SK-N-SH (cell line): ENCODE measurements at regions not wholly inside any gene's neighbourhood (a gene's known extent, or its start where the extent isn't known, plus 50 kb on each side); places are given as distances from the start of the nearest gene placed in this dataset.

Experiments
- CTCF ChIA-PET: fragments of 300-600, 350-600 bp; formaldehyde crosslinking; extraction: SDS; loops from one replicate; lab custom pipeline; 2021; lab: Yijun Ruan, JAX
- POLR2A ChIA-PET: fragments of 350-600 bp; sonication (Branson Sonifier 250); formaldehyde crosslinking; extraction: SDS; loops from one replicate; lab custom pipeline; 2020; ENCODE audit warnings: antibody characterized with exemption, inconsistent platforms; lab: Yijun Ruan, JAX
- DNase-seq: peaks from one replicate; pipeline ENCODE4 v3.0.0; 2012
- H2AFZ ChIP-seq: fragments of 200-600 bp; sonication (generic); 2 replicates; pipeline ENCODE4 v1.8.1; 2016; ENCODE audit warnings: antibody characterized with exemption, mild to moderate bottlenecking, low read depth
- H3F3A ChIP-seq: fragments of 200-600 bp; sonication (generic); replicated peaks from 2 replicates; pipeline ENCODE3; 2016; ENCODE audit warnings: antibody characterized with exemption, mild to moderate bottlenecking; ENCODE audit not compliant: insufficient read depth
- H3K27ac ChIP-seq, 2 experiments: fragments of 200-500 bp in 1 of 2; fragments of 200-600 bp in 1 of 2; sonication (Bioruptor generic) in 1 of 2; sonication (generic), shearing (Covaris generic) in 1 of 2; 2 replicates each; pipeline versions ENCODE4 v1.5.1 to v1.6.1; 2014 to 2016; ENCODE audit warnings: low read depth in 2 of 2, inconsistent platforms in 1 of 2, low read length in 1 of 2, mild to moderate bottlenecking in 1 of 2, mixed read lengths in 1 of 2
- H3K27me3 ChIP-seq: fragments of 200-600 bp; sonication (generic), shearing (Covaris generic); 2 replicates; pipeline ENCODE4 v1.6.1; 2016; ENCODE audit warnings: mixed run types; ENCODE audit not compliant: insufficient read depth
- H3K36me3 ChIP-seq, 2 experiments: fragments of 200-500 bp in 1 of 2; fragments of 200-600 bp in 1 of 2; sonication (Bioruptor generic) in 1 of 2; sonication (generic) in 1 of 2; replicated peaks in 1 of 2; 2 replicates each; pipeline versions ENCODE3 to v1.5.1; 2014 to 2016; ENCODE audit warnings: low read length in 1 of 2, mild to moderate bottlenecking in 1 of 2; ENCODE audit not compliant: insufficient read depth in 2 of 2, control insufficient read depth in 1 of 2
- H3K4me1 ChIP-seq, 2 experiments: fragments of 200-500 bp in 1 of 2; fragments of 200-600 bp in 1 of 2; sonication (Bioruptor generic) in 1 of 2; sonication (generic), shearing (Covaris generic) in 1 of 2; 2 replicates each; pipeline versions ENCODE4 v1.5.1 to v1.6.1; 2014 to 2016; ENCODE audit warnings: low read depth in 1 of 2, low read length in 1 of 2, mixed run types in 1 of 2; ENCODE audit not compliant: insufficient read depth in 2 of 2, control insufficient read depth in 1 of 2
- H3K4me2 ChIP-seq: fragments of 200-600 bp; sonication (generic), shearing (Covaris generic); 2 replicates; pipeline ENCODE4 v1.6.1; 2017; ENCODE audit warnings: mixed run types
- H3K4me3 ChIP-seq, 2 experiments: fragments of 200-500 bp in 1 of 2; fragments of 200-600 bp in 1 of 2; sonication (Bioruptor generic) in 1 of 2; sonication (generic), shearing (Covaris generic) in 1 of 2; 2 replicates each; pipeline versions ENCODE4 v1.5.1 to v1.8.1; 2014 to 2016; ENCODE audit warnings: low read depth in 2 of 2, inconsistent platforms in 1 of 2, low read length in 1 of 2, mild to moderate bottlenecking in 1 of 2, mixed read lengths in 1 of 2, moderate library complexity in 1 of 2
- H3K79me2 ChIP-seq: fragments of 200-600 bp; sonication (generic); 2 replicates; pipeline ENCODE4 v1.8.1; 2017; ENCODE audit warnings: mild to moderate bottlenecking; ENCODE audit not compliant: insufficient read depth
- H3K9ac ChIP-seq: fragments of 200-600 bp; sonication (generic); 2 replicates; pipeline ENCODE4 v1.6.1; 2017; ENCODE audit warnings: mixed run types
- H3K9me2 ChIP-seq: fragments of 200-600 bp; sonication (generic); 2 replicates; pipeline ENCODE4 v1.6.1; 2017; ENCODE audit warnings: mixed run types
- H3K9me3 ChIP-seq: fragments of 200-600 bp; sonication (generic); 2 replicates; pipeline ENCODE4 v1.6.1; 2017; ENCODE audit warnings: mixed run types, mild to moderate bottlenecking, moderate library complexity
- H4K20me1 ChIP-seq: fragments of 200-600 bp; sonication (generic); 2 replicates; pipeline ENCODE4 v1.6.1; 2017; ENCODE audit warnings: mild to moderate bottlenecking, mixed run types; ENCODE audit not compliant: insufficient read depth
- CHD2 ChIP-seq: fragments of 150-350 bp; IDR thresholded peaks from 2 replicates; pipeline ENCODE4 v1.6.1; 2018; ENCODE audit warnings: low read length; ENCODE audit not compliant: partially characterized antibody
- RXRA ChIP-seq: IDR thresholded peaks from 2 replicates; pipeline ENCODE4 v1.4.0; 2012; ENCODE audit warnings: low read depth, mild to moderate bottlenecking, borderline replicate concordance
- TEAD4 ChIP-seq: IDR thresholded peaks from 2 replicates; pipeline ENCODE4 v1.4.0; 2012; ENCODE audit warnings: mild to moderate bottlenecking, borderline replicate concordance; ENCODE audit not compliant: insufficient read depth
- WGBS: methylation state at CpG from one replicate; pipeline ENCODE4 v1.1.6; 2017; ENCODE audit warnings: low lambda C conversion rate; 5-methylcytosine and 5-hydroxymethylcytosine counted together
- TF ChIP-seq, protein P1 (sequence below): IDR thresholded peaks from 2 replicates; pipeline ENCODE4 v1.4.0; 2012; ENCODE audit warnings: low read depth, borderline replicate concordance
- TF ChIP-seq, protein P2 (sequence below): fragments of 200-600 bp; sonication (generic); IDR thresholded peaks from 2 replicates; pipeline ENCODE4 v1.6.1; 2017; ENCODE audit warnings: antibody characterized with exemption, mild to moderate bottlenecking, moderate library complexity

DNA sequence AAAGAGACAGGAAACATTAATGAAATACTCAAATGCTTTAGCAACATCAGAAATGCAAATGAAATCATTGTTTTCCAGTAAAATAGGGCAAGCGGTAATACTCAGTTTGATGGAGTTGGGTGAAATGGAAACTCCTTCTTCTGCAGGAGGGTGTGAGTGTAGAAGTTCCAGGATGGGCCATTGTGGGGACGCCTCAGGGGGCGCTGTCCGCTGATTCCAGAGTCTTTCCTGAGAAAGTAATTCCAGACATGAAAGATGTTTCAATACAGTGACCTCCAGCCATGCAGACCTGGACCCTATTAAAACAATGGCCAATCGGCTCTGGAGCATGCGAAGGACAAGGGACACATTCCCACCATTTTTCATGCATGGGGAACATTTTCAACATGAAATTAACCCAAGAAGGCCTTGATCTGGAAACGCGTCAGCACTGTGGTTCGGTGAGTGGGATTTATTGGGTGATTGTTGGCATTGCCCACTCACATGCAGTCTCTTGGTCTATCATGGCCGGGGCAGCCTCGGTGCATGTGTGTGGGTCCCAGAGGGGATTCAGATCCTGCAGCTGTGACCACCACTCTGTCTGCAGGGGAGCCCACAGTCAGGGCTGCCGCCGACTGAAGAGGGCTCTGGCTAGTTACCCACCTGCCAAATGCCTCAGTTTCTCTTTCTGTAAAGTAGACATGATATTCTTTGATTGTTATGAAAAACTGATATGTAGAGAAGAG is 132.6 kb upstream of the IRX4 start:
- Histone ChIP-seq H3K4me2 (no peak overlapping the region), H3K9me3 (no peaks in the 10 kb centered on the region), H4K20me1 (no peaks in the 10 kb centered on the region), H3K9ac (no peak overlapping the region), H3K9me2 (no peaks in the 10 kb centered on the region), H3K4me1 (no peaks in the 10 kb centered on the region), H3K27me3 (peaks cover 47% of the 10 kb centered on the region; the same call in 1 of the 2 replicates), H2AFZ (no peak overlapping the region), H3K4me3 (no peak overlapping the region), H3K79me2 (no peaks in the 10 kb centered on the region), H3K27ac (no peak overlapping the region), H3F3A (no peaks in the 10 kb centered on the region), H3K36me3 (no peaks in the 10 kb centered on the region)
- no peak for DNase-seq
- POLR2A ChIA-PET = no interaction called here
- 22% methylated on average over 12 of the region's 13 CpGs for WGBS
- CTCF ChIA-PET = no interaction called here
- TF ChIP-seq, protein P1, sequence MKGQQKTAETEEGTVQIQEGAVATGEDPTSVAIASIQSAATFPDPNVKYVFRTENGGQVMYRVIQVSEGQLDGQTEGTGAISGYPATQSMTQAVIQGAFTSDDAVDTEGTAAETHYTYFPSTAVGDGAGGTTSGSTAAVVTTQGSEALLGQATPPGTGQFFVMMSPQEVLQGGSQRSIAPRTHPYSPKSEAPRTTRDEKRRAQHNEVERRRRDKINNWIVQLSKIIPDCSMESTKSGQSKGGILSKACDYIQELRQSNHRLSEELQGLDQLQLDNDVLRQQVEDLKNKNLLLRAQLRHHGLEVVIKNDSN = no peak
- TF ChIP-seq, protein P2, sequence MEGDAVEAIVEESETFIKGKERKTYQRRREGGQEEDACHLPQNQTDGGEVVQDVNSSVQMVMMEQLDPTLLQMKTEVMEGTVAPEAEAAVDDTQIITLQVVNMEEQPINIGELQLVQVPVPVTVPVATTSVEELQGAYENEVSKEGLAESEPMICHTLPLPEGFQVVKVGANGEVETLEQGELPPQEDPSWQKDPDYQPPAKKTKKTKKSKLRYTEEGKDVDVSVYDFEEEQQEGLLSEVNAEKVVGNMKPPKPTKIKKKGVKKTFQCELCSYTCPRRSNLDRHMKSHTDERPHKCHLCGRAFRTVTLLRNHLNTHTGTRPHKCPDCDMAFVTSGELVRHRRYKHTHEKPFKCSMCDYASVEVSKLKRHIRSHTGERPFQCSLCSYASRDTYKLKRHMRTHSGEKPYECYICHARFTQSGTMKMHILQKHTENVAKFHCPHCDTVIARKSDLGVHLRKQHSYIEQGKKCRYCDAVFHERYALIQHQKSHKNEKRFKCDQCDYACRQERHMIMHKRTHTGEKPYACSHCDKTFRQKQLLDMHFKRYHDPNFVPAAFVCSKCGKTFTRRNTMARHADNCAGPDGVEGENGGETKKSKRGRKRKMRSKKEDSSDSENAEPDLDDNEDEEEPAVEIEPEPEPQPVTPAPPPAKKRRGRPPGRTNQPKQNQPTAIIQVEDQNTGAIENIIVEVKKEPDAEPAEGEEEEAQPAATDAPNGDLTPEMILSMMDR = peak; percentile 33; the same call in 1 of the 2 replicates
- TF ChIP-seq RXRA = no peak

DNA sequence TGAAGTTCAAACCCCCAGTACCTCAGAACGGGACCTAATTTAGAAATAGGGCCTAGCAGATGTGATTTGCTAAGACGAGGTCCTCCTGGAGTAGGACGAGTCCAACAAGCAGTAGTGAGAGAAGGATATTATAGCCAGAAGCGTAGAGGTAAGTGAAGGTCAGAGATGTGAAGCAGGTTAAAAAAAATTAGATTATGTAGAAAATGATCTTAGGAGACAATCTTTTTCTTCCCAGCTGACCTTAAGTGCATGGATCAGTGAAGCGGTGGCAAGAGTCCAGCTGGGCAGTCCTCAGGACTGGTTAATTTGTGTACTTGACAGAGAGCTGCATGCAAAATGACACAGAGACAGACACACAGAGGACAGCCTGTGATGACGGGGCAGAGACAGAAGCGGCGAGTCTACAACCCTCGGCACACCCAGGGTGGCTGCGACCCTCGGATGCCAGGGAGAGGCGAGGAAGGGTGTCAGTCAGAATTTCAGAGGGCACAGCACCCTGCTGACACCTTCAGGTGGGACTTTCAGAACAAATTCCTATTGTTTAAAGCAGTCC is 131.4 kb upstream of the IRX4 start:
- H3K79me2 ChIP-seq = no peaks in the 10 kb centered on the region
- H3K4me1 ChIP-seq = no peaks in the 10 kb centered on the region
- peaks cover 55% of the 10 kb centered on the region for H3K27me3 ChIP-seq
- no peaks in the 10 kb centered on the region for H3K9me2 ChIP-seq
- TF ChIP-seq, protein P1 = no peak
- TF ChIP-seq CHD2 (no peak), TEAD4 (no peak)
- TF ChIP-seq, all 33 proteins: peak for 0
- no peak for DNase-seq
- H3K27ac ChIP-seq = no peak overlapping the region
- POLR2A ChIA-PET = no interaction called here
- H3K9ac ChIP-seq = no peak overlapping the region
- no peaks in the 10 kb centered on the region for H4K20me1 ChIP-seq
- no peak overlapping the region for H2AFZ ChIP-seq
- H3K4me2 ChIP-seq = no peak overlapping the region
- no peaks in the 10 kb centered on the region for H3K9me3 ChIP-seq
- 8% methylated on average over 12 of the region's 12 CpGs for WGBS
- H3F3A ChIP-seq = no peaks in the 10 kb centered on the region
- CTCF ChIA-PET = interaction anchor here (1.1 kb wide), 1 partner anchor 11 kb away, joined by 3 read pairs; no protein-coding TSS in a partner anchor
- H3K4me3 ChIP-seq = no peak overlapping the region
- H3K36me3 ChIP-seq = no peaks in the 10 kb centered on the region
